PFSK-1 (cell line): ENCODE measurements at regions not wholly inside any gene's neighbourhood (a gene's known extent, or its start where the extent isn't known, plus 50 kb on each side); places are given as distances from the start of the nearest gene placed in this dataset.

Experiments
- FOXP2 ChIP-seq: optimal IDR thresholded peaks from 2 replicates; pipeline ENCODE3; 2011; ENCODE audit warnings: borderline replicate concordance, control low read depth, inconsistent platforms; ENCODE audit not compliant: insufficient read depth; ENCODE audit errors: extremely low read length, extremely low read depth
- POLR2AphosphoS5 ChIP-seq: IDR thresholded peaks from 2 replicates; pipeline ENCODE4 v1.6.1; 2012; ENCODE audit warnings: low read depth, mild to moderate bottlenecking, control low read depth, low read length, moderate library complexity
- REST ChIP-seq, 2 experiments: IDR thresholded peaks; 2 replicates each; pipeline versions ENCODE4 v1.6.1 to v1.8.0; 2011 to 2012; ENCODE audit warnings: low read depth in 2 of 2, low read length in 2 of 2, control low read depth in 1 of 2, inconsistent platforms in 1 of 2, mild to moderate bottlenecking in 1 of 2, moderate library complexity in 1 of 2; ENCODE audit not compliant: insufficient read depth in 1 of 2
- SIN3A ChIP-seq: IDR thresholded peaks from 2 replicates; pipeline ENCODE4 v1.6.1; 2012; ENCODE audit warnings: mild to moderate bottlenecking, low read length, moderate library complexity, borderline replicate concordance; ENCODE audit not compliant: insufficient read depth
- TAF1 ChIP-seq: IDR thresholded peaks from 2 replicates; pipeline ENCODE4 v1.6.1; 2012; ENCODE audit warnings: low read length, control low read depth, borderline replicate concordance; ENCODE audit not compliant: insufficient read depth

GRCh38 chr3:31178467-31178866, 284.0 kb upstream of the GADL1 start:
- TF ChIP-seq TAF1 (no peak), FOXP2 (no peak), POLR2AphosphoS5 (no peak), SIN3A (no peak), REST (IDR thresholded peaks at IDR 0.05; ENCODE audit: insufficient read depth in 1 of 2, low read depth in 2 of 2, low read length in 2 of 2) (no peak)

- TF ChIP-seq FOXP2 (no peak), REST (IDR thresholded peaks at IDR 0.05; ENCODE audit: insufficient read depth in 1 of 2, low read depth in 2 of 2, low read length in 2 of 2) (no peak), TAF1 (no peak), SIN3A (no peak), POLR2AphosphoS5 (no peak)
These were observed 285.3 kb upstream of the GADL1 start for GRCh38 chr3:31179768-31180167.

GRCh38 chr3:31180274-31180673, 285.8 kb upstream of the GADL1 start:
- TF ChIP-seq FOXP2, result no peak

GRCh38 chr3:31181661-31182060, 287.2 kb upstream of the GADL1 start:
- TF ChIP-seq POLR2AphosphoS5, result no peak
- TF ChIP-seq SIN3A, result no peak

GRCh38 chr3:31182661-31183060, 288.2 kb upstream of the GADL1 start:
- TF ChIP-seq TAF1 (no peak), SIN3A (no peak), REST (IDR thresholded peaks at IDR 0.05; ENCODE audit: insufficient read depth in 1 of 2, low read depth in 2 of 2, low read length in 2 of 2) (no peak), POLR2AphosphoS5 (no peak), FOXP2 (no peak)

GRCh38 chr3:31184261-31185061, 290.0 kb upstream of the GADL1 start:
- TF ChIP-seq REST (IDR thresholded peaks at IDR 0.05; ENCODE audit: insufficient read depth in 1 of 2, low read depth in 2 of 2, low read length in 2 of 2) (no peak), SIN3A (no peak), POLR2AphosphoS5 (no peak), FOXP2 (no peak), TAF1 (no peak)
